ENCODE measurements at regions not wholly inside any gene's neighbourhood (a gene's known extent, or its start where the extent isn't known, plus 50 kb on each side); places are given as distances from the start of the nearest gene placed in this dataset.

DNA sequence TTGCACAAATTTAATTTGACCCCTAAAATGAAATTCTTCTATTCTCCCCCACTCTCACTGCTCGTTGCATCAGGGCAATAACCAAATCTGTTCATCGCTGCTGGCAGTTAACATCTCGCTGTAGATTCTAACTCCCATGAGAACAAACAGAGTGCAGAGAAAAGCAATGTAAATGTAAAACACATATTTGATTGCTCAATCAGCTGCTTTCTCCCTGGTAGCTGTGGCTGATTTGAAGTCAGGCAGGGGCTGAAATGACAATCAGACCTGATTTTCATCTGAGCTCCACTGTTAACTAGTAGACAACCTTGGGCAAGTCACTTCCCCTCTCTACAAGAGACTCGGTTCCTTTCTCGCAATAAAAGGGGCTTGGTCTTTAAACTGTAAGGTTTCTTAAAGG, 119.8 kb upstream of the CPNE4 start:
- DNase-seq: no peak
- POLR2A ChIA-PET: no interaction called here
- Mint-ChIP-seq H3K4me1 (no peaks in the 10 kb centered on the region), H3K4me3 (no peak overlapping the region), H3K27me3 (peaks cover 5% of the 10 kb centered on the region), H3K36me3 (ENCODE audit: low read depth) (no peaks in the 10 kb centered on the region), H3K27ac (no peak overlapping the region), H3K9me3 (no peaks in the 10 kb centered on the region)
- CTCF ChIA-PET: no interaction called here

- no peaks in the 10 kb centered on the region for H3K4me1 Mint-ChIP-seq
- DNase-seq: no peak
- no peak overlapping the region for H3K27ac Mint-ChIP-seq
- H3K36me3 Mint-ChIP-seq (ENCODE audit: low read depth): no peaks in the 10 kb centered on the region
- peaks cover 10% of the 10 kb centered on the region for H3K27me3 Mint-ChIP-seq
- ChIA-PET CTCF (no interaction called here), POLR2A (no interaction called here)
- no peaks in the 10 kb centered on the region for H3K9me3 Mint-ChIP-seq
- H3K4me3 Mint-ChIP-seq: no peak overlapping the region
Measured at GRCh38 chr3:132159145-132159544, 124.3 kb upstream of the CPNE4 start.

DNA sequence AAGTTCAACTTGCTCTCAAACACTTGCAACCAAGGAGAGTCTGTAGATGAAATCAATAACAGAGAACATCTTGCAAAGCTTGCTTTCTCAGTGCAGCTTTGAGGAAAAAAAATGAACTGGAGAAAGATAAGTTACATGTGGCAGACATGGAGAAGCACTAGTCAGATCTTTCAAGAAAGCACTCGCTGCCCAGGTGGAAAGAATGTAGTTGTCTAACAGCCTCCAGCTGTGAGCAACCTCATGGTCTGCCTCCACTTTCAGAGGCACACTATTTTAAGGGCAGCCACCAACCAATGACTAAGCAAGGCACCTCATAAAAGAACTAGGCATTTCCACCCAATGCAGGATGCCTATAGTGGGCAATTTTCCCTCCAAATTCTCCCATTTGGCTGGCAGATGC, 125.4 kb upstream of the CPNE4 start:
- Mint-ChIP-seq H3K36me3 (ENCODE audit: low read depth) (no peaks in the 10 kb centered on the region), H3K27ac (no peak overlapping the region), H3K4me3 (no peak overlapping the region), H3K27me3 (peaks cover 8% of the 10 kb centered on the region), H3K9me3 (no peaks in the 10 kb centered on the region), H3K4me1 (no peaks in the 10 kb centered on the region)
- ChIA-PET POLR2A (no interaction called here), CTCF (no interaction called here)
- DNase-seq: no peak

DNA sequence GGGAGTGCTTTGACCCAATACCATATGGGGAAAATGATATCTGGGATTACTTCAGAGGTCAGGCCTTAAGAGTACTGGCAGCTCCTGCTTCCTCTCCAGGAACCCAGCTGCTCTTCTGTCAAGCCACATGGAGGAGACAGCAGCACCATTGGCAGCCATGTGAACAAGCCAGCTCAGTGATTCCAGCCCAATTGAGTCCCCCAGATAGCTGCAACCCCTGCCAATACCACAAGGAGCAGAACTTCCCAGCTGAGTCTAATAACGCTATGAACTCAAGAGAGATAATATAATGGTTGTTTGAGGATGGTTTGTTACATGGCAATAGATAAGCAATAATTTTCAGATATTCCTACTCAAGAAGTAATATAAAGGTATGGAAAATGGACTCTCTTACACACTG, 126.8 kb upstream of the CPNE4 start:
- no peak overlapping the region for H3K27ac Mint-ChIP-seq
- no peaks in the 10 kb centered on the region for H3K36me3 Mint-ChIP-seq (ENCODE audit: low read depth)
- no peak overlapping the region for H3K4me3 Mint-ChIP-seq
- POLR2A ChIA-PET: no interaction called here
- H3K9me3 Mint-ChIP-seq: no peaks in the 10 kb centered on the region
- H3K27me3 Mint-ChIP-seq: peaks cover 6% of the 10 kb centered on the region
- DNase-seq: no peak
- no peaks in the 10 kb centered on the region for H3K4me1 Mint-ChIP-seq
- CTCF ChIA-PET: interaction anchor here (0.7 kb wide), 1 partner anchor 331 kb away, joined by 3 read pairs; no protein-coding TSS in a partner anchor

DNA sequence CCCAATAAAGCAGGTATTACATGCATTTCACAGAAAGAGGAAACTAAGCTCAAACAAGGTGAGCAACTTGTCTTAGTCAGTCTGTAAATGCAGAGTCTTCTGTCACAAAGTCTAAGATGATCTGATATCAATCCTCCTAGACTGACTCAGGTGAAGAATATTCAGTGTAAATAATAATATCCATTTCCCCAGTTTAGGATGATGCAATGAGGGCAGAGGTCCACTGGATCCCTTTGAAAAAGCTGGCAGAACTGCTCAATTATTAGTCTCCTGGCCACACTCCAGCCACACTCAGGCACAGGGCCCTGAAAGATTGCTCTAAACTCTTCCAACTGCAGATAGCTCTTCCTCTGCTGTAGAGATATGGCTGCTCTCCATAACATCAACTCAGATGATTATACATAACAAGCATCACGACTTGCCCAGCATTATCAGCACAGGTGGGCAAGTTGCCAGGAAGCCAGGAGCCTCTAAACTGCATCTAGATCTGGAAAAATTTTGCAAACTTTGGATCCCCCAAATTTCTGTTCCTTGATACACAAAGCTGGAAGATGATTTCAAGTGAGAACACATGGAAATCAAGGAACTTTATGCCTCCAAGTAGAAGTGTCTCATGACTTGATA, 129.8 kb upstream of the CPNE4 start:
- H3K9me3 Mint-ChIP-seq: no peaks in the 10 kb centered on the region
- H3K27me3 Mint-ChIP-seq: peaks cover 9% of the 10 kb centered on the region
- CTCF ChIA-PET: no interaction called here
- H3K27ac Mint-ChIP-seq: no peak overlapping the region
- no peaks in the 10 kb centered on the region for H3K4me1 Mint-ChIP-seq
- POLR2A ChIA-PET: no interaction called here
- no peaks in the 10 kb centered on the region for H3K36me3 Mint-ChIP-seq (ENCODE audit: low read depth)
- no peak overlapping the region for H3K4me3 Mint-ChIP-seq
- DNase-seq: no peak

DNA sequence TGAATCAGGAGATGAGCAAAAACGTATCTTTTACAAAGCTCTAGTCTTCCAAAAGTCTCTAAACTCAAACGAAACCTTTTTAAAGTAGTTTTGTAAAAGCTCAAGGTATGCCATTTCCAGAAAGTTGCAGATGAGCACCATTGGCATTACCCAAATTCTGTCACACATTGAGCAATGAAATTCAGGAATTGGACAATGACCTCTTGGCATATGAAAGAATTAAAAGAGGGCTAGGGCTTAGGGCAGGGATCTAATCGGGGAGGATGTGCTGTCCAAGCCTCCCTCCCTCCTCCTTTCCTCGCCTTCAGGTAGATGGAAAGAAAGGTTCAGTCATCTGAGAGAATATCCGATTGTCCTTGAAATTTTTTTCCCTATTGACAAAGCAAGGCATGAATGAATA, 133.1 kb upstream of the CPNE4 start:
- no peaks in the 10 kb centered on the region for H3K36me3 Mint-ChIP-seq (ENCODE audit: low read depth)
- DNase-seq: no peak
- no peaks in the 10 kb centered on the region for H3K4me1 Mint-ChIP-seq
- H3K9me3 Mint-ChIP-seq: no peaks in the 10 kb centered on the region
- H3K27me3 Mint-ChIP-seq: peaks cover 4% of the 10 kb centered on the region
- CTCF ChIA-PET: no interaction called here
- POLR2A ChIA-PET: no interaction called here
- no peak overlapping the region for H3K27ac Mint-ChIP-seq
- H3K4me3 Mint-ChIP-seq: no peak overlapping the region

DNA sequence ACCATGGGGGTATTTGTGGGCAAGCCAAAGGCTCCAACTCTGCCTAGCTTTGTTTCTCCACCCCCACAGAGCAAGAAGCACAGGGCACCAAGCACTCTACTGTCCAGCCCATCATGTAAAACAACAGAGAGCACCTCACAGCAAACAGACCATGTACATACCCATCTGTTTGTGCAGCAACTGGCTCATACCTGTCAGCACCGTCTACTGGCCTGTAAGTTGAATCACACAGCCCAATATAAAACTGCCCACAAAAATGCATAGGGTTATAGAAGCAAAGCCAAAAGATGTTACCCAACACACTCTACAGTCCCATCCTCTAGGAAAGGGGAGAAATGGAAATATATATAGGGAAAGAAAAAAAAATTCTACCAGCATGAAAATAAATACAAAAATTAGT, 139.7 kb upstream of the CPNE4 start:
- Mint-ChIP-seq H3K27ac (no peak overlapping the region), H3K9me3 (no peaks in the 10 kb centered on the region), H3K27me3 (no peaks in the 10 kb centered on the region), H3K36me3 (ENCODE audit: low read depth) (no peaks in the 10 kb centered on the region), H3K4me1 (no peaks in the 10 kb centered on the region), H3K4me3 (no peak overlapping the region)
- CTCF ChIA-PET: no interaction called here
- POLR2A ChIA-PET: no interaction called here
- no peak for DNase-seq

DNA sequence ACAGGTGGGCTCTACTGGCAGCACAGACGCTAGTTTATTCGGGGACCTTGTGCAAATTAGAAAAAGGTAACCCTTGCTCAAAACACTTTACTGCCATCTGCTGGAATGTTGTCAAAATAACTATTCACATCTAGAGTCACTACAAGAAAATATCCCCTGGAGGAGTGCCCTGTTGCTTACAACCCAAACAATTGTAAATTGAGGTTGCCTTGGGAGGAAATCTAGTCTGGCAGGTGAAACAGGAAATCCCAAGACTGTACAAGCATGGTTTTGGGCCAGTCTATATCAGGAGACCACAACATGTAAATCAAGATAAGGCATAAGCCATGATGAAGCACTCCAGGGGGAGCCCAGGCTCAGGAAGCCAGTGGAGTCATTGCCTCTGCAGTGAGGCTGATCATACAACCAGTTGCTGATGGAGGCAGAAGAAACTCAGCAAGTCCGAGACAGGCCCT, 136.8 kb upstream of the ACP3 start:
- H3K36me3 Mint-ChIP-seq (ENCODE audit: low read depth): no peaks in the 10 kb centered on the region
- ChIA-PET POLR2A (no interaction called here), CTCF (no interaction called here)
- no peak for DNase-seq
- no peak overlapping the region for H3K27ac Mint-ChIP-seq
- peaks cover under 1% of the 10 kb centered on the region for H3K27me3 Mint-ChIP-seq
- peaks cover 2% of the 10 kb centered on the region for H3K4me1 Mint-ChIP-seq
- no peak overlapping the region for H3K4me3 Mint-ChIP-seq
- no peaks in the 10 kb centered on the region for H3K9me3 Mint-ChIP-seq

- ChIA-PET POLR2A (no interaction called here), CTCF (no interaction called here)
- no peaks in the 10 kb centered on the region for H3K36me3 Mint-ChIP-seq (ENCODE audit: low read depth)
- no peaks in the 10 kb centered on the region for H3K9me3 Mint-ChIP-seq
- peaks cover 2% of the 10 kb centered on the region for H3K4me1 Mint-ChIP-seq
- no peak for DNase-seq
- H3K4me3 Mint-ChIP-seq: no peak overlapping the region
- H3K27me3 Mint-ChIP-seq: peaks cover 4% of the 10 kb centered on the region
- no peak overlapping the region for H3K27ac Mint-ChIP-seq
Measured at GRCh38 chr3:132183811-132184210, 133.4 kb upstream of the ACP3 start.

DNA sequence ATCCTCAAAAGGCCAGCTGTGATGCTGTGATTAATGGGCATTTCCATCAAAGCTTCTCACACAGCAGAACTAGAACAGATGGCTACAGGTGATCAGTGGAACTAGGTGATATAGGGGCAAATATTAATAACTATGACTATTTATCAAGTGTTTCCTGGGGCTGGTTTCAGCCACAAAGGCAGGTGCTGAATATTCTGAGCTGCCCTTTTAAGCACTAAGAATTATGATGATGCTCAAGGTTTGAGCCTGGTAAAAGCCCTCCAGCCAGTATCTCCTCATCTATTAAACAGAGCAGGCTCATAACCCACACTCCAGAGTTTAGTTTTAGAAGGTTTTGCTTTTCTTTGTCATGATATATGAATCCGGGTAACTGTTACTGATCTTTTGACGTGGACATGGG, 129.5 kb upstream of the ACP3 start:
- CTCF ChIA-PET: no interaction called here
- no peaks in the 10 kb centered on the region for H3K9me3 Mint-ChIP-seq
- H3K4me3 Mint-ChIP-seq: no peak overlapping the region
- POLR2A ChIA-PET: no interaction called here
- H3K27ac Mint-ChIP-seq: no peak overlapping the region
- peaks cover 10% of the 10 kb centered on the region for H3K27me3 Mint-ChIP-seq
- DNase-seq: no peak
- H3K36me3 Mint-ChIP-seq (ENCODE audit: low read depth): no peaks in the 10 kb centered on the region
- no peaks in the 10 kb centered on the region for H3K4me1 Mint-ChIP-seq

DNA sequence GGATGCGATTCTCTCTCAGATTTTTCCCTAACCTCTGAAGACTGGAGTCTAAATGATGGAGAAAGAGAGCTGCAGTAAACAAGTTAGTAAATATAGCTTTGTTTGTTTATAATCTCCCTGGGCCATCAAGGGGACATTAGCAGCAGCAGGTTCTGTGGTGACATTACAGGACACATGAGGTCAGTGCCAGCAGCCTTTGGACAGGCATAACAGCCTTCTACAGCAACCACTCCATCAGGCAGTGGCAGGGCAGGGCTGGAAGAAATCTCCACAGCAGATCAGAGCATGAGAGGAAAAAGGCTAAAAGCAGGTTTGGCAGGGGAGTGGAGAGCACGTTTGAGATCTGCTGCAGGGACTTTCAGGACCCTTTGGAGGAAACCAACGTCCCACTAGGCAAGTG, 127.6 kb upstream of the ACP3 start:
- Mint-ChIP-seq H3K27ac (no peak overlapping the region), H3K4me3 (no peak overlapping the region), H3K27me3 (peaks cover 10% of the 10 kb centered on the region), H3K36me3 (ENCODE audit: low read depth) (no peaks in the 10 kb centered on the region), H3K4me1 (no peaks in the 10 kb centered on the region), H3K9me3 (no peaks in the 10 kb centered on the region)
- no peak for DNase-seq
- ChIA-PET POLR2A (no interaction called here), CTCF (no interaction called here)

- Mint-ChIP-seq H3K36me3 (ENCODE audit: low read depth) (no peaks in the 10 kb centered on the region), H3K4me1 (no peaks in the 10 kb centered on the region), H3K4me3 (no peak overlapping the region), H3K27me3 (peaks cover 3% of the 10 kb centered on the region), H3K9me3 (no peaks in the 10 kb centered on the region), H3K27ac (no peak overlapping the region)
- POLR2A ChIA-PET: no interaction called here
- DNase-seq: no peak
- CTCF ChIA-PET: no interaction called here
Measured at GRCh38 chr3:132196113-132196512, 121.1 kb upstream of the ACP3 start.

DNA sequence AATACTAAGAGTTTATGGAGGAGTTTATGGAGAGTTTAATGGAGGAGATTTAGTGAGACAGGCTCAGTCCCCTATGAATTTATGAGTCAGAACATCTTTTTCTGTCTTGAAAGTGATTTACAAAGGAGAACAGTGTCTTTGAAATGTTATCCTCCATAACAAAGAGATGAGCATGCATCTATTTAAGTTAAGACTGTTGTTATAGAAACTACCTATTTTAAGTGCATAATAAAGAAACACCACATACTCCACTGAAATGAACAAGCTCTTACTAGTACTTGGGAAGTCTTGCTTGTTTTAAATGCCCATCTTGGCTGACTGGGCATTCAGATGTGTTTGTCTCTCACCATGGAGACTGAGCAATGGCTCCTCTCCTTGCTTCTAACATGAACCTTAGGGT, 118.7 kb upstream of the ACP3 start:
- no peaks in the 10 kb centered on the region for H3K4me1 Mint-ChIP-seq
- no peaks in the 10 kb centered on the region for H3K36me3 Mint-ChIP-seq (ENCODE audit: low read depth)
- no peak overlapping the region for H3K4me3 Mint-ChIP-seq
- no peak overlapping the region for H3K27ac Mint-ChIP-seq
- POLR2A ChIA-PET: no interaction called here
- CTCF ChIA-PET: no interaction called here
- no peaks in the 10 kb centered on the region for H3K9me3 Mint-ChIP-seq
- peaks cover 3% of the 10 kb centered on the region for H3K27me3 Mint-ChIP-seq
- no peak for DNase-seq

GRCh38 chr3:132199451-132199850, 117.8 kb upstream of the ACP3 start:
- no peaks in the 10 kb centered on the region for H3K9me3 Mint-ChIP-seq
- CTCF ChIA-PET: interaction anchor here (0.7 kb wide), 1 partner anchor 1120 kb away, joined by 4 read pairs; no protein-coding TSS in a partner anchor
- POLR2A ChIA-PET: no interaction called here
- H3K4me1 Mint-ChIP-seq: no peaks in the 10 kb centered on the region
- H3K27ac Mint-ChIP-seq: no peak overlapping the region
- H3K4me3 Mint-ChIP-seq: no peak overlapping the region
- no peak for DNase-seq
- H3K27me3 Mint-ChIP-seq: peaks cover 3% of the 10 kb centered on the region
- H3K36me3 Mint-ChIP-seq (ENCODE audit: low read depth): no peaks in the 10 kb centered on the region

- Mint-ChIP-seq H3K4me1 (no peaks in the 10 kb centered on the region), H3K9me3 (no peaks in the 10 kb centered on the region), H3K36me3 (ENCODE audit: low read depth) (no peaks in the 10 kb centered on the region), H3K27me3 (no peaks in the 10 kb centered on the region), H3K27ac (no peak overlapping the region), H3K4me3 (no peak overlapping the region)
- no peak for DNase-seq
- ChIA-PET CTCF (no interaction called here), POLR2A (no interaction called here)
Measured at GRCh38 chr3:132202586-132202985, 114.6 kb upstream of the ACP3 start.

All from activated CD4-positive, alpha-beta memory T cell treated with anti-CD3 and anti-CD28 coated beads, Interleukin-2, amount 10 ng/mL, durations not matched to agents 7 days and 5 days (primary cell).